WTC11 (cell line): ENCODE measurements at regions not wholly inside any gene's neighbourhood (a gene's known extent, or its start where the extent isn't known, plus 50 kb on each side); places are given as distances from the start of the nearest gene placed in this dataset.
"Not testable (repeated sequence)": the region's sequence is repeated elsewhere in the genome, so short reads cannot be mapped to it uniquely, and the experiment has no call there.

Source experiments
- ATAC-seq: fragments of 200-7000 bp; cut with Tn5 transposase; 2 replicates; pipeline ENCODE4 v1.10.0; 2021; ENCODE audit warnings: mild to moderate bottlenecking, moderate library complexity
- CTCF ChIA-PET: fragments of 300-600 bp; sonication (Branson Sonifier 250); formaldehyde crosslinking; loops from one replicate; lab custom pipeline; 2021; ENCODE audit warnings: antibody characterized with exemption; lab: Charles Lee
- POLR2A ChIA-PET: fragments of 350-600 bp; sonication (Branson Sonifier 250); formaldehyde crosslinking; loops from one replicate; lab custom pipeline; 2021; ENCODE audit warnings: antibody characterized with exemption; lab: Charles Lee
- DNase-seq: peaks from one replicate; pipeline ENCODE4 v3.0.0; 2021; ENCODE audit warnings: low spot score
- H3K27ac Mint-ChIP-seq: 2 replicates; pipeline ENCODE4 v1.8.0; 2021; ENCODE audit warnings: mixed read lengths
- H3K27me3 Mint-ChIP-seq: 2 replicates; pipeline ENCODE4 v1.8.0; 2021; ENCODE audit warnings: low read depth, mild to moderate bottlenecking, moderate library complexity, mixed read lengths
- H3K36me3 Mint-ChIP-seq: 2 replicates; pipeline ENCODE4 v1.8.0; 2021; ENCODE audit warnings: mixed read lengths
- H3K4me1 Mint-ChIP-seq: 2 replicates; pipeline ENCODE4 v1.8.0; 2022; ENCODE audit warnings: mixed read lengths
- H3K4me3 Mint-ChIP-seq: 2 replicates; pipeline ENCODE4 v1.8.0; 2021; ENCODE audit warnings: mild to moderate bottlenecking, moderate library complexity, mixed read lengths
- H3K9me3 Mint-ChIP-seq: 2 replicates; pipeline ENCODE4 v1.8.0; 2021; ENCODE audit warnings: mixed read lengths
- CTCF ChIP-seq: fragments of 200-600 bp; IDR thresholded peaks from 2 replicates; pipeline ENCODE4 v1.8.0; 2022; ENCODE audit warnings: antibody characterized with exemption
- ELF4 ChIP-seq: sonication (generic); formaldehyde crosslinking; IDR thresholded peaks from 2 replicates; pipeline ENCODE4 v1.8.1; 2022; ENCODE audit warnings: low read depth, mild to moderate bottlenecking, moderate library complexity, missing genetic modification reagents
- GABPB1 ChIP-seq: sonication (generic); formaldehyde crosslinking; IDR thresholded peaks from 2 replicates; pipeline ENCODE4 v1.8.1; 2023; ENCODE audit warnings: mild to moderate bottlenecking, missing genetic modification reagents
- GRHL2 ChIP-seq: fragments of 250-450 bp; sonication (Bioruptor Pico); IDR thresholded peaks from 2 replicates; pipeline ENCODE4 v1.8.0; 2022; ENCODE audit warnings: mild to moderate bottlenecking, moderate library complexity; ENCODE audit not compliant: insufficient replicate concordance, severe bottlenecking
- MXD4 ChIP-seq: fragments of 250-450 bp; sonication (Bioruptor Pico); IDR thresholded peaks from 2 replicates; pipeline ENCODE4 v1.8.0; 2021; ENCODE audit warnings: mild to moderate bottlenecking, moderate library complexity, borderline replicate concordance
- NFE2L1 ChIP-seq: sonication (generic); formaldehyde crosslinking; IDR thresholded peaks from 2 replicates; pipeline ENCODE4 v1.8.1; 2023; ENCODE audit warnings: missing genetic modification reagents
- NR1H2 ChIP-seq: sonication (generic); formaldehyde crosslinking; IDR thresholded peaks from 2 replicates; pipeline ENCODE4 v1.9.0; 2021; ENCODE audit warnings: mild to moderate bottlenecking, moderate library complexity, missing genetic modification reagents
- RELA ChIP-seq: sonication (generic); formaldehyde crosslinking; IDR thresholded peaks from 2 replicates; pipeline ENCODE4 v1.8.1; 2022; ENCODE audit warnings: missing genetic modification reagents, mild to moderate bottlenecking, borderline replicate concordance
- TF ChIP-seq, protein P1 (sequence below): sonication (generic); formaldehyde crosslinking; IDR thresholded peaks from 2 replicates; pipeline ENCODE4 v1.8.1; 2022; ENCODE audit warnings: mild to moderate bottlenecking, missing genetic modification reagents, moderate library complexity, borderline replicate concordance
- TF ChIP-seq, protein P2 (sequence below): sonication (generic); formaldehyde crosslinking; IDR thresholded peaks from 2 replicates; pipeline ENCODE4 v1.8.1; 2023; ENCODE audit warnings: mild to moderate bottlenecking, moderate library complexity, missing genetic modification reagents
- TF ChIP-seq, protein P3 (sequence below): sonication (generic); formaldehyde crosslinking; IDR thresholded peaks from 2 replicates; pipeline ENCODE4 v1.8.1; 2023; ENCODE audit warnings: mild to moderate bottlenecking, missing genetic modification reagents, moderate library complexity

DNA sequence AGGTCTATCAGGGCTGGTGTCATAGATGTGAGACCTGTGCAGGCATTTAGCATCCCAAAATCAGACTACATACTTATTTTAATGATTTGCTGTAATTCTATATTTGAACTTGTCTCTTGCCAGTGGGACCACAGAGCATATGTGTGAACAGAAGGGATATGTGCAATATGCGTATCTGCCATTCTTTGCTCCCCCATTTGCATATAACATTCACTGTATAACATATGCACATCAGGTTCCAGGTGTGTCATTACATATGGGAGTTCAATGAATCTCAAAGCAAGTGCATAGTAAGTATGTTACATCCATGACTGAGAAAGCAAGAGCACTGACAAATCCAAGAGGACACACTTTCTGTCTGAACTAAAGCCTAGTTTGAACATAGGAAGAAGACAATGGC is 1115.1 kb upstream of the CNTN5 start (continued):
- TF ChIP-seq, protein P1, sequence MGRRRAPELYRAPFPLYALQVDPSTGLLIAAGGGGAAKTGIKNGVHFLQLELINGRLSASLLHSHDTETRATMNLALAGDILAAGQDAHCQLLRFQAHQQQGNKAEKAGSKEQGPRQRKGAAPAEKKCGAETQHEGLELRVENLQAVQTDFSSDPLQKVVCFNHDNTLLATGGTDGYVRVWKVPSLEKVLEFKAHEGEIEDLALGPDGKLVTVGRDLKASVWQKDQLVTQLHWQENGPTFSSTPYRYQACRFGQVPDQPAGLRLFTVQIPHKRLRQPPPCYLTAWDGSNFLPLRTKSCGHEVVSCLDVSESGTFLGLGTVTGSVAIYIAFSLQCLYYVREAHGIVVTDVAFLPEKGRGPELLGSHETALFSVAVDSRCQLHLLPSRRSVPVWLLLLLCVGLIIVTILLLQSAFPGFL (CRISPR knock-in tag) = no peak

GRCh38 chr11:97908354-97908753 is 1112.4 kb upstream of the CNTN5 start:
- H3K4me1 Mint-ChIP-seq = no peaks in the 10 kb centered on the region; the same call in 1 of the 2 replicates
- DNase-seq = peak; percentile 10

DNA sequence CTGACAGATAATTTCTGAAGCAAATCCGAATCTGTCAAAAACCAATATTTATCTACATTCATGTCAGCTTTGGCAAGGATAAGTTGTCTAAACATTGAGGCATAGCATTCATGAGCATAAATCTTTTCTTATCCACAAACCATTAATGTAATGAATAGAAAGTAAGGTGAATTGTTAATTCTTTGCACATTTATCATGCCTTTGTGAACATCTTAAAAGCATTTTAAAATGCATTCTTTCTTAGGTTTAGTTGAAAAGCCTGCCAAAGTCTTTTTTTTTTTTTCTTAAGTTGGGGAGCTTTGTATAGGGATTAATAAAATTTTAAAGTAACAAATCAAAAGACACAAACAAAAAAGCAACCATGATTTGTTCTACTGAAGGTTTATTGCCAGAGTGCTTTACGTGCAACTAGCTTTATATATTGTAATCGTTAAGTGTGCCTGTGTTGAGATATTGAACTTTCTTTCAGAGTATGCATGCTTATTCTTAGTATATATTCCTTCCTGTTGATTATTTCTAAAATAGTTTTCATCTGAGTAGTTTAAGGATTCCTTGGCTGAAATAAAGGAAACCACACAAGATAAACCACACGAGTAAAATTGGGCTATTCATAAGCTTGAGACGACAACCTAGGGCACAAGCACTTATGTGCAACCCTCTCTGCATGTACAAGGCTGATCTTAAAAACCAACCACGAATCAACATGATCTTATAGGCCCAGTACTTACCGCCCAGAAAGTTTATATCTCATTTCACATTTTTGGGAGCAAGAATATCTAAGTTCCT is 1110.9 kb upstream of the CNTN5 start:
- ChIA-PET POLR2A (no interaction called here), CTCF (no interaction called here)
- Mint-ChIP-seq H3K4me1 (no peaks in the 10 kb centered on the region; the same call in 1 of the 2 replicates), H3K27ac (no peak overlapping the region), H3K27me3 (no peaks in the 10 kb centered on the region), H3K4me3 (no peak overlapping the region), H3K36me3 (no peaks in the 10 kb centered on the region), H3K9me3 (no peaks in the 10 kb centered on the region)
- no peak for DNase-seq
- TF ChIP-seq, protein P2, sequence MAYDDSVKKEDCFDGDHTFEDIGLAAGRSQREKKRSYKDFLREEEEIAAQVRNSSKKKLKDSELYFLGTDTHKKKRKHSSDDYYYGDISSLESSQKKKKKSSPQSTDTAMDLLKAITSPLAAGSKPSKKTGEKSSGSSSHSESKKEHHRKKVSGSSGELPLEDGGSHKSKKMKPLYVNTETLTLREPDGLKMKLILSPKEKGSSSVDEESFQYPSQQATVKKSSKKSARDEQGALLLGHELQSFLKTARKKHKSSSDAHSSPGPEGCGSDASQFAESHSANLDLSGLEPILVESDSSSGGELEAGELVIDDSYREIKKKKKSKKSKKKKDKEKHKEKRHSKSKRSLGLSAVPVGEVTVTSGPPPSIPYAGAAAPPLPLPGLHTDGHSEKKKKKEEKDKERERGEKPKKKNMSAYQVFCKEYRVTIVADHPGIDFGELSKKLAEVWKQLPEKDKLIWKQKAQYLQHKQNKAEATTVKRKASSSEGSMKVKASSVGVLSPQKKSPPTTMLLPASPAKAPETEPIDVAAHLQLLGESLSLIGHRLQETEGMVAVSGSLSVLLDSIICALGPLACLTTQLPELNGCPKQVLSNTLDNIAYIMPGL (CRISPR knock-in tag) = no peak
- TF ChIP-seq RELA = no peak
- no peak for TF ChIP-seq NR1H2 (CRISPR knock-in tag)
- no peak for TF ChIP-seq GRHL2 (CRISPR knock-in tag)
- no peak for TF ChIP-seq CTCF
- no peak for TF ChIP-seq ELF4 (CRISPR knock-in tag)
- no peak for TF ChIP-seq NFE2L1
- no peak for ATAC-seq

More at GRCh38 chr11:97908354-97908753, 1112.4 kb upstream of the CNTN5 start:
- no peaks in the 10 kb centered on the region for H3K36me3 Mint-ChIP-seq
- ATAC-seq = peak; percentile 67
- H3K27me3 Mint-ChIP-seq = no peaks in the 10 kb centered on the region
- no peak overlapping the region for H3K27ac Mint-ChIP-seq
- POLR2A ChIA-PET = interaction anchor here (0.5 kb wide), 1 partner anchor 453 kb away, joined by 3 read pairs; no protein-coding TSS in a partner anchor
- no peak for TF ChIP-seq MXD4 (CRISPR knock-in tag)
- TF ChIP-seq, protein P3, sequence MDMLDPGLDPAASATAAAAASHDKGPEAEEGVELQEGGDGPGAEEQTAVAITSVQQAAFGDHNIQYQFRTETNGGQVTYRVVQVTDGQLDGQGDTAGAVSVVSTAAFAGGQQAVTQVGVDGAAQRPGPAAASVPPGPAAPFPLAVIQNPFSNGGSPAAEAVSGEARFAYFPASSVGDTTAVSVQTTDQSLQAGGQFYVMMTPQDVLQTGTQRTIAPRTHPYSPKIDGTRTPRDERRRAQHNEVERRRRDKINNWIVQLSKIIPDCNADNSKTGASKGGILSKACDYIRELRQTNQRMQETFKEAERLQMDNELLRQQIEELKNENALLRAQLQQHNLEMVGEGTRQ (CRISPR knock-in tag) = no peak
- CTCF ChIA-PET = no interaction called here
- no peaks in the 10 kb centered on the region for H3K9me3 Mint-ChIP-seq
- H3K4me3 Mint-ChIP-seq = no peak overlapping the region

DNA sequence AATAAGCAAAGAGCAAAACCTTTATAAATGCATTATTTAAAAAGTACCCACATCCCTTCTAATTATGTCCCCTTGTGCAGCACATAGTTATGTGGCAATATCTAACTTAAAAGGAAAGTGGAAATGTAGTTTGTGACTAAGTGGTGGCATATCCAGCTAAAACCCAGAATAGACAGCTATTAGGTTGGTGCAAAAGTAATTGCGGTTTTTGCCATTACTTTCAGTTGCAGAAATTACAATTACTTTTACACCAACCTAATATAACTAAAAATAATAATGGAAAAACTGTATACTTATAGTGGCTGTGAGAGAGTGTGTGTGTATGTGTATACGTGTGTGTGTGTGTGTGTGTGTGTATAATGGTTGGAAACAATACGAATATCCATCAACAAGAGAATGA is 1108.1 kb upstream of the CNTN5 start:
- POLR2A ChIA-PET = no interaction called here
- H3K4me1 Mint-ChIP-seq = no peaks in the 10 kb centered on the region; the same call in 1 of the 2 replicates
- no peak overlapping the region for H3K27ac Mint-ChIP-seq

DNA sequence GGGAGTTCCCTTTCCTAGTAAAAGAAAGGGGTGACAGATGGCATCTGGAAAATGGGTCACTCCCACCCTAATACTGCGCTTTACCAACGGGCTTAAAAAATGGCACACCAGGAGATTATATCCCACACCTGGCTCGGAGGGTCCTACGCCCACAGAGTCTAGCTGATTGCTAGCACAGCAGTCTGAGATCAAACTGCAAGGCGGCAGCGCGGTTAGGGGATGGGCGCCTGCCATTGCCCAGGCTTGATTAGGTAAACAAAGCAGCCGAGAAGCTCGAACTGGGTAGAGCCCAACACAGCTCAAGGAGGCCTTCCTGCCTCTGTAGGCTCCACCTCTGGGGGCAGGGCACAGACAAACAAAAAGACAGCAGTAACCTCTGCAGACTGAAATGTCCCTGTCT is 1097.8 kb upstream of the CNTN5 start:
- CTCF ChIA-PET, ATAC-seq, H3K4me1 Mint-ChIP-seq, H3K27me3 Mint-ChIP-seq, DNase-seq, POLR2A ChIA-PET, H3K4me3 Mint-ChIP-seq, H3K27ac Mint-ChIP-seq: not testable (repeated sequence)
- H3K9me3 Mint-ChIP-seq = peaks cover 24% of the 10 kb centered on the region
- H3K36me3 Mint-ChIP-seq = peaks cover 26% of the 10 kb centered on the region

More for the DNA sequence above, 1108.1 kb upstream of the CNTN5 start:
- Mint-ChIP-seq H3K9me3 (no peaks in the 10 kb centered on the region), H3K4me3 (no peak overlapping the region), H3K36me3 (no peaks in the 10 kb centered on the region), H3K27me3 (no peaks in the 10 kb centered on the region)
- CTCF ChIA-PET = no interaction called here
- ATAC-seq = no peak
- no peak for DNase-seq
- TF ChIP-seq GABPB1 = no peak
- TF ChIP-seq, all 79 proteins: peak for 0
